D721Med (cell line): ENCODE measurements at regions not wholly inside any gene's neighbourhood (a gene's known extent, or its start where the extent isn't known, plus 50 kb on each side); places are given as distances from the start of the nearest gene placed in this dataset.

ENCODE experiments used
- DNase-seq: peaks from one replicate; pipeline ENCODE4 v3.0.0; 2011; ENCODE audit warnings: low spot score; ENCODE audit not compliant: insufficient read length
- FAIRE-seq: peaks from 2 replicates; lab custom pipeline; 2011; peaks lifted over from hg19 to GRCh38; lab: Jason Lieb, UNC
- CTCF ChIP-seq: IDR thresholded peaks from 2 replicates; pipeline ENCODE4 v1.5.1; 2012; ENCODE audit warnings: mild to moderate bottlenecking, control low read depth; ENCODE audit not compliant: insufficient read depth; ENCODE audit errors: missing control alignments

GRCh38 chr10:59016043-59016442 lies 160.4 kb upstream of the PHYHIPL start:
- TF ChIP-seq CTCF, result no peak
- DNase-seq (no peak), FAIRE-seq (no peak)

- no peak for DNase-seq
- no peak for FAIRE-seq
- TF ChIP-seq CTCF, result no peak
Observed at GRCh38 chr10:59018977-59019376, 157.5 kb upstream of the PHYHIPL start.

GRCh38 chr10:59019603-59020002 lies 156.8 kb upstream of the PHYHIPL start:
- no peak for FAIRE-seq
- no peak for TF ChIP-seq CTCF
- DNase-seq, result no peak

- no peak for TF ChIP-seq CTCF
- FAIRE-seq, result no peak
- DNase-seq, result no peak
Observed at GRCh38 chr10:59020502-59020901, 155.9 kb upstream of the PHYHIPL start.

- no peak for FAIRE-seq
- TF ChIP-seq CTCF, result no peak
- no peak for DNase-seq
Observed at GRCh38 chr10:59025981-59026765, 150.3 kb upstream of the PHYHIPL start.

GRCh38 chr10:59027975-59028655 lies 148.3 kb upstream of the PHYHIPL start:
- DNase-seq (no peak), FAIRE-seq (no peak)
- TF ChIP-seq CTCF, result no peak

- DNase-seq, result no peak
- no peak for FAIRE-seq
- TF ChIP-seq CTCF, result no peak
Observed at GRCh38 chr10:59033622-59034021, 142.8 kb upstream of the PHYHIPL start.
